ENCODE measurements at regions not wholly inside any gene's neighbourhood (a gene's known extent, or its start where the extent isn't known, plus 50 kb on each side); places are given as distances from the start of the nearest gene placed in this dataset.

DNA sequence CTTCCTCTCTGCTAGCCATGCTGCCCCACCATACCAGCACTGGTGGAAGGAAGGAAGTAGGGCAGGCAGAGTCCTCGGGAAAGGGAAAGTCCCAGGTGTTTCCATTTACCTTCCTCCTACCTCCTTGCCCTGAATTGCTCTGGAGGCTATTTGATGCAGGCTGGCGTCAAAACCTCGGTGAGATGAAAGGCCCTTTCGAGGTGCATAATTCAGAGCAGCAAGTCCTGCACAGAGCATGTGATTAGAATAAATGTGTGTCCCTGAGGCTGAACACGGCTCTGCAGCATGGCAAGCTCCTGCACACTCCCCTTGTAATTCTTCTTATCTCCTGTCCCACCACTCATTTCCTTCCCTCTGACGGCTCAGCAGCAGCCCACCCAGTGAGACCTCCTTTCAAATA is 98.7 kb upstream of the LRFN2 start:
- H3K18ac ChIP-seq (ENCODE audit: low read length) = no peak overlapping the region
- H4K8ac ChIP-seq (ENCODE audit: low read depth, low read length) = no peak overlapping the region
- no peaks in the 10 kb centered on the region for H3K4me1 ChIP-seq (ENCODE audit: control insufficient read depth in 2 of 2, insufficient read depth in 1 of 2, low read depth in 1 of 2, low read length in 2 of 2)
- no CpG with 5 or more reads among the region's 6 CpGs for WGBS, 2 donors (ENCODE audit: extremely low coverage in 2 of 2, insufficient read length in 2 of 2, insufficient replicate concordance in 1 of 2)
- H3K27ac ChIP-seq (replicated peaks; ENCODE audit: low read length) = no peak overlapping the region
- no peak overlapping the region for H2BK12ac ChIP-seq (ENCODE audit: low read length)
- no peak overlapping the region for H2AFZ ChIP-seq (ENCODE audit: low read length)
- no peak overlapping the region for H3K4ac ChIP-seq (ENCODE audit: low read length)
- H3K4me3 ChIP-seq (ENCODE audit: low read length in 2 of 2) = no peak overlapping the region
- H3K9ac ChIP-seq (ENCODE audit: low read depth, low read length, poor library complexity) = no peak overlapping the region
- H3K27me3 ChIP-seq (ENCODE audit: control insufficient read depth in 3 of 3, insufficient read depth in 3 of 3, low read depth in 1 of 3, low read length in 3 of 3) = peaks cover 0 to 3% (median 2%) of the 10 kb centered on the region in 3 experiments
- H3K23ac ChIP-seq (ENCODE audit: low read depth, low read length, poor library complexity) = no peak overlapping the region
- DNase-seq (ENCODE audit: low spot score) = no peak
- no peak overlapping the region for H2AK5ac ChIP-seq (ENCODE audit: low read depth, low read length)
- H3K14ac ChIP-seq (ENCODE audit: low read length) = no peak overlapping the region
- H3K36me3 ChIP-seq (replicated peaks in 1 of 2; ENCODE audit: control insufficient read depth in 2 of 2, insufficient read depth in 2 of 2, low read length in 2 of 2) = no peaks in the 10 kb centered on the region
- H3K79me1 ChIP-seq (ENCODE audit: low read depth, low read length) = no peaks in the 10 kb centered on the region
- no peak overlapping the region for H4K91ac ChIP-seq (ENCODE audit: low read depth, low read length, poor library complexity)
- no peak overlapping the region for H2BK120ac ChIP-seq (ENCODE audit: low read depth, low read length)
- H2BK5ac ChIP-seq (ENCODE audit: low read length) = no peak overlapping the region
- no peak overlapping the region for H3K4me2 ChIP-seq (ENCODE audit: insufficient read depth, low read length, poor library complexity, severe bottlenecking)
- H2BK15ac ChIP-seq (ENCODE audit: low read length) = no peak overlapping the region
- no peaks in the 10 kb centered on the region for H3K9me3 ChIP-seq (replicated peaks in 1 of 2; ENCODE audit: control insufficient read depth in 2 of 2, insufficient read depth in 1 of 2, low read depth in 1 of 2, low read length in 2 of 2)

DNA sequence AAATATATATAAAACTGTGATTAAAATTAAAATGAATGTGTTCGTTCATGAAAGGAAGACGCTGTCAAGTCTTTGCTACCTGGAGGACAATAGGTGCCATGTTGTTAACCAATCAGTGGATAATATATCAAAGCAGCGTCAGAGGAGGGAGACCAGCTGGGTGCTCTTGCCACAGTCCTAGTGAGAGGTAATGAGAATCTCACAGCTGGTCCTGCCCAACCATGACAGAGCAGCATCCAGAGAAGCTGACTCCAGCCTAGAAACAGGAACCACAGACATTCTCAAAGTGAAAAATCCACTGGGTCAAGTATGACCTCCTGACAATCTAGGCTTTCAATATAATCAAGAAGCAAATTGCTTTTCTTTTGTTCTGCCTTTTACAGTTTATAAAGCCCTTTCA is 94.5 kb upstream of the LRFN2 start:
- no peak overlapping the region for H3K14ac ChIP-seq (ENCODE audit: low read length)
- H2BK120ac ChIP-seq (ENCODE audit: low read depth, low read length) = no peak overlapping the region
- DNase-seq (ENCODE audit: low spot score) = no peak
- no peak overlapping the region for H3K4me3 ChIP-seq (ENCODE audit: low read length in 2 of 2)
- H3K18ac ChIP-seq (ENCODE audit: low read length) = no peak overlapping the region
- WGBS, 2 donors (ENCODE audit: extremely low coverage in 2 of 2, insufficient read length in 2 of 2, insufficient replicate concordance in 1 of 2) = no CpG with 5 or more reads among the region's 3 CpGs
- H3K79me1 ChIP-seq (ENCODE audit: low read depth, low read length) = no peaks in the 10 kb centered on the region
- H3K4me1 ChIP-seq (ENCODE audit: control insufficient read depth in 2 of 2, insufficient read depth in 1 of 2, low read depth in 1 of 2, low read length in 2 of 2) = no peaks in the 10 kb centered on the region
- no peak overlapping the region for H3K9ac ChIP-seq (ENCODE audit: low read depth, low read length, poor library complexity)
- no peak overlapping the region for H4K91ac ChIP-seq (ENCODE audit: low read depth, low read length, poor library complexity)
- no peak overlapping the region for H3K4me2 ChIP-seq (ENCODE audit: insufficient read depth, low read length, poor library complexity, severe bottlenecking)
- no peak overlapping the region for H3K4ac ChIP-seq (ENCODE audit: low read length)
- no peak overlapping the region for H2AK5ac ChIP-seq (ENCODE audit: low read depth, low read length)
- no peak overlapping the region for H2BK15ac ChIP-seq (ENCODE audit: low read length)
- no peak overlapping the region for H2BK12ac ChIP-seq (ENCODE audit: low read length)
- no peaks in the 10 kb centered on the region for H3K36me3 ChIP-seq (replicated peaks in 1 of 2; ENCODE audit: control insufficient read depth in 2 of 2, insufficient read depth in 2 of 2, low read length in 2 of 2)
- no peak overlapping the region for H3K23ac ChIP-seq (ENCODE audit: low read depth, low read length, poor library complexity)
- H3K27me3 ChIP-seq (ENCODE audit: control insufficient read depth in 3 of 3, insufficient read depth in 3 of 3, low read depth in 1 of 3, low read length in 3 of 3) = peaks cover 0 to 2% (median 0%) of the 10 kb centered on the region in 3 experiments
- peaks cover 0 to 2% of the 10 kb centered on the region in 2 donors for H3K9me3 ChIP-seq (replicated peaks in 1 of 2; ENCODE audit: control insufficient read depth in 2 of 2, insufficient read depth in 1 of 2, low read depth in 1 of 2, low read length in 2 of 2)
- H2BK5ac ChIP-seq (ENCODE audit: low read length) = no peak overlapping the region
- no peak overlapping the region for H3K27ac ChIP-seq (replicated peaks; ENCODE audit: low read length)
- no peak overlapping the region for H4K8ac ChIP-seq (ENCODE audit: low read depth, low read length)
- no peak overlapping the region for H2AFZ ChIP-seq (ENCODE audit: low read length)

DNA sequence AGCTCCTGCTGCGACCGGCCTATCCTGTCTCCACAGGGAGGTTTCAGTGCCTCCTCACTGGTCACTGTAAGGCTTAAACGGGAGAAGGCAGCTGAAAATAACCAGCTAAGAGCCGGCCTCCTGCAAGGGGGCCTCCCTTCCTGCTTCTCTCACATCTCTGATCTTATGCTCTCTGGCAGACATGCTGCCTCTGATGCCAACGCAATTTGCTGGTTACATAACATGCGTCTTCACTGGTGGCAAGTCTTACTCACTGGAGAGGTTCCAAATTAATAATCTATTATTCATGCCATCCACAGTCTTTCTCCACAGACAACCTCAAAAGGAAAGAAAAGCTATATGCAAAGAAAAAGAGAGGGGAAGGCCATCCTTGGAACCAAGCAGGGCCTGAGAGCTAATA is 91.8 kb upstream of the LRFN2 start:
- Histone ChIP-seq H2BK5ac (ENCODE audit: low read length) (no peak overlapping the region), H3K23ac (ENCODE audit: low read depth, low read length, poor library complexity) (no peak overlapping the region), H2AFZ (ENCODE audit: low read length) (no peak overlapping the region), H4K8ac (ENCODE audit: low read depth, low read length) (no peak overlapping the region), H2BK12ac (ENCODE audit: low read length) (no peak overlapping the region), H3K27me3 (ENCODE audit: control insufficient read depth in 3 of 3, insufficient read depth in 3 of 3, low read depth in 1 of 3, low read length in 3 of 3) (no peaks in the 10 kb centered on the region), H3K4ac (ENCODE audit: low read length) (no peak overlapping the region), H2AK5ac (ENCODE audit: low read depth, low read length) (no peak overlapping the region), H3K27ac (replicated peaks; ENCODE audit: low read length) (no peak overlapping the region), H2BK120ac (ENCODE audit: low read depth, low read length) (no peak overlapping the region), H3K9me3 (replicated peaks in 1 of 2; ENCODE audit: control insufficient read depth in 2 of 2, insufficient read depth in 1 of 2, low read depth in 1 of 2, low read length in 2 of 2) (peaks cover 0 to 2% of the 10 kb centered on the region in 2 donors), H3K79me1 (ENCODE audit: low read depth, low read length) (no peaks in the 10 kb centered on the region), H3K4me3 (ENCODE audit: low read length in 2 of 2) (no peak overlapping the region), H3K4me1 (ENCODE audit: control insufficient read depth in 2 of 2, insufficient read depth in 1 of 2, low read depth in 1 of 2, low read length in 2 of 2) (no peaks in the 10 kb centered on the region), H4K91ac (ENCODE audit: low read depth, low read length, poor library complexity) (no peak overlapping the region), H2BK15ac (ENCODE audit: low read length) (no peak overlapping the region), H3K36me3 (replicated peaks in 1 of 2; ENCODE audit: control insufficient read depth in 2 of 2, insufficient read depth in 2 of 2, low read length in 2 of 2) (no peaks in the 10 kb centered on the region), H3K4me2 (ENCODE audit: insufficient read depth, low read length, poor library complexity, severe bottlenecking) (no peak overlapping the region), H3K14ac (ENCODE audit: low read length) (no peak overlapping the region), H3K9ac (ENCODE audit: low read depth, low read length, poor library complexity) (no peak overlapping the region), H3K18ac (ENCODE audit: low read length) (no peak overlapping the region)
- WGBS, 2 donors (ENCODE audit: extremely low coverage in 2 of 2, insufficient read length in 2 of 2, insufficient replicate concordance in 1 of 2) = no CpG with 5 or more reads among the region's 6 CpGs
- DNase-seq (ENCODE audit: low spot score) = no peak

DNA sequence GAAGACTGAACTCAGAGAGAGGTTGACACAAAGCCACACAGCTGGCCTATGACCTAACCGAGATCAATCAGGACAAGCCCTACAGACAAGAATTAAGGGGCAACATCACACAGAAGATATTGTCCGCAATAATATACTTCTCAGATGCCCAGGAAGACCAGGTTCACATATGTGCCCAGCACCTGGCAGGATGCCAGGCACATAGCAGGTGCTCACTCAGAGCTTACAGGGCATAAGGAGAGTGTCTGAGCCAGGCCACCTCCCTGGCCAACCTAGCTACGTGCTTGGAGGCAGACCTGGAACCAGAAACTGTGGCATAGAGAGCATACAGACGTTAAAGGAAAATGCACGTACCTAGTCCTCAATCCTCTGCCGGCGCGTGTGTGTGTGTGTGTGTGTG is 87.0 kb upstream of the LRFN2 start:
- H2BK5ac ChIP-seq (ENCODE audit: low read length) = no peak overlapping the region
- no peak overlapping the region for H2BK12ac ChIP-seq (ENCODE audit: low read length)
- H3K4ac ChIP-seq (ENCODE audit: low read length) = no peak overlapping the region
- no peaks in the 10 kb centered on the region for H3K27me3 ChIP-seq (ENCODE audit: control insufficient read depth in 3 of 3, insufficient read depth in 3 of 3, low read depth in 1 of 3, low read length in 3 of 3)
- H2AK5ac ChIP-seq (ENCODE audit: low read depth, low read length) = no peak overlapping the region
- H3K4me1 ChIP-seq (ENCODE audit: control insufficient read depth in 2 of 2, insufficient read depth in 1 of 2, low read depth in 1 of 2, low read length in 2 of 2) = no peaks in the 10 kb centered on the region
- peaks cover 0 to 2% of the 10 kb centered on the region in 2 donors for H3K9me3 ChIP-seq (replicated peaks in 1 of 2; ENCODE audit: control insufficient read depth in 2 of 2, insufficient read depth in 1 of 2, low read depth in 1 of 2, low read length in 2 of 2)
- H3K79me1 ChIP-seq (ENCODE audit: low read depth, low read length) = no peaks in the 10 kb centered on the region
- no peak overlapping the region for H2AFZ ChIP-seq (ENCODE audit: low read length)
- H4K91ac ChIP-seq (ENCODE audit: low read depth, low read length, poor library complexity) = no peak overlapping the region
- no peak for DNase-seq (ENCODE audit: low spot score)
- no peak overlapping the region for H2BK15ac ChIP-seq (ENCODE audit: low read length)
- WGBS, 2 donors (ENCODE audit: extremely low coverage in 2 of 2, insufficient read length in 2 of 2, insufficient replicate concordance in 1 of 2) = no CpG with 5 or more reads among the region's 8 CpGs
- no peak overlapping the region for H4K8ac ChIP-seq (ENCODE audit: low read depth, low read length)
- no peak overlapping the region for H3K4me2 ChIP-seq (ENCODE audit: insufficient read depth, low read length, poor library complexity, severe bottlenecking)
- no peak overlapping the region for H3K4me3 ChIP-seq (ENCODE audit: low read length in 2 of 2)
- H3K36me3 ChIP-seq (replicated peaks in 1 of 2; ENCODE audit: control insufficient read depth in 2 of 2, insufficient read depth in 2 of 2, low read length in 2 of 2) = no peaks in the 10 kb centered on the region
- H3K14ac ChIP-seq (ENCODE audit: low read length) = no peak overlapping the region
- no peak overlapping the region for H2BK120ac ChIP-seq (ENCODE audit: low read depth, low read length)
- no peak overlapping the region for H3K27ac ChIP-seq (replicated peaks; ENCODE audit: low read length)
- H3K23ac ChIP-seq (ENCODE audit: low read depth, low read length, poor library complexity) = no peak overlapping the region
- no peak overlapping the region for H3K18ac ChIP-seq (ENCODE audit: low read length)
- H3K9ac ChIP-seq (ENCODE audit: low read depth, low read length, poor library complexity) = no peak overlapping the region
